HG02763 (cell line): ENCODE measurements at regions not wholly inside any gene's neighbourhood (a gene's known extent, or its start where the extent isn't known, plus 50 kb on each side); places are given as distances from the start of the nearest gene placed in this dataset.

ENCODE experiments used
- ATAC-seq: cut with Tn5 transposase; IDR thresholded peaks from one replicate; pipeline ENCODE4 v1.9.1; 2021; ENCODE audit warnings: mild to moderate bottlenecking, moderate library complexity; ENCODE audit not compliant: unreplicated experiment

DNA sequence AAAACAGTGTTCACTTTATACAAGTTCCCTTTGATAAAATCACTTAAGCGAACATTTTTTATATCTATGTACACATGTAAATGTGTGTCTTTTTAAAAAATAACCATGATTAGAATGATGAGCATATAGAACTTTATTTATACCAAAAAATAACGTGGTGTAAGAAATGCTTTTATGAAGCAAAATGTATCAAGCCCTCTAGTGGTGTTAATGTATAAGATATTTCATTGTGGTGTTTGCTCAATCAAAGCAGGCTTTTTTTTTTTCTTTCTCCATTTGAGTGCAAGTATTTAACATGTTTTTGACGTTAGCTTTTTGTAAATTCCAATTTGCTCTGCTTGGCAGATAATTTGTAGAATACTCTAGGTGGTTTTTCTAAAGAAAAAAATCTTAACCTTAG is 2092.4 kb upstream of the TENM3 start:
- ATAC-seq: no peak

DNA sequence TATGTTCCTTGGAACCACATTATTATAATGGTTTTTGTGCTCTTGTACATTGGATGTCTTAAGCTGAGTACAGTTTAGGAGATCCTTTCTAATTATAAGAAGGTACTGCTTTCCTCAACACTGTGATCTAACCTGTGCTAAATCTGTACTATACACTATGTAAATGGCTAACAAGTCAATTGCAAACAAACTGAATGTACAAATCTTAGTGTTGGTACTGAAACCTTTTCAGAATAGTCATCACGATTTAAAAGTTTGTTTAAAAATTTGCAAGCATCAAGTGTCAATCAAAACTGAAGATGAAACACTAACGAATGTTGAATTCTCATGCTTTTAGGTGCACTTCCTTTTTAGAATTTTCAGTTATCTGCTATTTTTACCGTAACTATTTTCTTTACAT is 2090.4 kb upstream of the TENM3 start:
- no peak for ATAC-seq

DNA sequence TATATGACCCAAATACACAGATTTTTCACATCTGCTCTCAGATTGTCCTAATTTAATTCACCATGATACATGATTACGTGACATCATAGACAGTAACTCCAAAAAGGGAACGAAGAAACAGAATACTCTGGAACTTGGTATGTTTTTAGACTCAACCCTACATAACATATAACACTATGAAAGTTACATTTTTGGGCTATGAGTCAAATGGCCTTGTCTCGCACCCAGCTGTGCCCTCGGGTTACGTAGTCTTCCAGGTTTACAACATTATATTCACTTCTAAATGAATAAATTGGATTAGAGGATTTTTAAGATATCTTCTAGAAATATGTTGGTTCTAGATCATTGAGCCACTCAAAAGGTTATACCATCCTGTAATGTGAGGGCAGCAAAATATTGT is 2089.6 kb upstream of the TENM3 start:
- ATAC-seq: no peak

DNA sequence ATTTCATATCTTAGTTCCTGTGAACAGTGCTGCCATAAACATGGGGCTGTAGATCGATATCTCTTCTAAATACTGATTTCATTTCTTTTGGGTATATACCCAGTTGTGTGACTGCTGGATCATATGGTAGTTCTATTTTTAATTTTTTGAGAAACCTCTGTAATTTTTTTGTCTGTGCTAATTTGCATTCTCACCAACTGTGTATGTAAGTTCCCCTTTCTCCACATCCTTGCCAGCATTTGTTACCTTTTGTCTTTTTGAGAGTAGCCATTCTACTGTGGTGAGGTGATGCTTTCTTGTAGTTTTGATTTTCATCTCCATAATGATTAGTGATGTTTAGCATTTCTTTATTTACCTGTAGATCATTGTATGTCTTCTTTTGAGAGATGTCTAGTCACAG is 2086.5 kb upstream of the TENM3 start:
- no peak for ATAC-seq

DNA sequence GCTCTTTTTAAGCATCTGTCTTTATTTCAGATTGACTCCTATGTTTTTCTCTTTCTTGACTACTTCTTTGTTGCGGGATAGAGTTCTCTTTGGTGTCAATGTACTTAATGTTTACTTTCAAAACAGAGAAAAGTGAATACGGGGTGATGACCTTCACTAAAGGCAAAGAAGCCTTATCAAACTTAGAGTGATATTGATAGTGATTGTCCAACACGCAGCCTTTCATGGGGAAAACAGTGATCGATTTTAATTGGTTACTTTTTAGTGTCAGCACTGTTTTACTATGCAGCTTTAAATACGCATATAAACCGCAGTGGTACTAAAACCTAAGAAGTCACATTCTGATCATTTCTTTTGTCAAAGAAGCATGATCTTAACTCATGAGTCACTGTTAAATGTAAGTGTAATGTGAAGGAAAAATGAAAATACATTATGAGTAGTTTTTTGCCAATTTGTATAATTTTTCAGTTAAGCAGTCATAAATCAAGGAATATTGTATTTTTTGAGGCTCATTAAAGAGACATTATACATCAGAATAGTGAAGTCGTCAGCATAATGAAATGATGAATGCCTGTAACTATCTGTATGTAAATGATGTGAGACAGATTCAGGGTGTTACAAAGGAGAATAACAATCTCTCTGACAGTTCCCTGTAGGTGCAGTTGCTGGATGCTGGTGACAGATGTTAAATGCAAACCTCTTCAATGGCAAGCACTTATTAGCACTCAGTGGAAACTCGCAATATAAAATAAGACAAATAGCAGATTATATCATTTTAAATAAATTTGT is 2082.8 kb upstream of the TENM3 start:
- ATAC-seq: no peak

DNA sequence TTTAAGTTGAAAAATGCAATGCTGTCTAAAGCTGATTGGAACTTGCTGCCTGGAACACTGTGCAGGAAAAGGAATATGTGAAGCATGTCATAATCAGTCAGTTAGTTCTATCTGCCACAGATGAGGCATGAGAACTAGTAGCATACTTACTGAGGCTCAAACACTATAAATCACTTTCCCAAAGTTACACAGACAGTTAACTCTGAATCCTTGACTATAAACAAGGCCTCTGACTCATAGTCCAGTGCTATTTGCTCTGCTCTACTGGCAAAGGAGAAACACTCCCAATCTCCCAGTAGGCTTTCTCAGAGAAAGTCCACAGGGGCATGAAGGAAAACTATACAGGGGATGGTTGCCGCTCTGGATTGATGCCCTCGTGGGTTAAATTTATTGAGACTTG is 2078.4 kb upstream of the TENM3 start:
- no peak for ATAC-seq

DNA sequence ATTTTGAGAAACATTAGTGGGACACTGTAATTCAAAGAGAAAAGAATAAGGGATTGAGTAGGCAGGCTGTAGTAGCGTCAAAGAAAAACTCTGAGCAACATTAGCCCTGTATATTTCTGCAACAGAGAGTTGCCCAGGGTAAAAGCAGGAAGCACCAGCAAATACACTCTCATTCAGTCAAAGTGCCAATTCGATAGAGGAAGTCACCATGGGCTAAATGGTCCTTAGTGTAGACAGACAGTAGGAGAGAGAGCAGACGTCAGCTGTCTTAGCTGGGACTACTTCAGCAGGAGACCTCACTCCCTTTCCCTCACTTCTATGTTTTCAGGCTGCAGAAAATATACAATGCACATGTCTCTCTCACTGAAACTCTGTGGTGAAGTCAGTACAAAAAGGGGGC is 2073.8 kb upstream of the TENM3 start:
- no peak for ATAC-seq

DNA sequence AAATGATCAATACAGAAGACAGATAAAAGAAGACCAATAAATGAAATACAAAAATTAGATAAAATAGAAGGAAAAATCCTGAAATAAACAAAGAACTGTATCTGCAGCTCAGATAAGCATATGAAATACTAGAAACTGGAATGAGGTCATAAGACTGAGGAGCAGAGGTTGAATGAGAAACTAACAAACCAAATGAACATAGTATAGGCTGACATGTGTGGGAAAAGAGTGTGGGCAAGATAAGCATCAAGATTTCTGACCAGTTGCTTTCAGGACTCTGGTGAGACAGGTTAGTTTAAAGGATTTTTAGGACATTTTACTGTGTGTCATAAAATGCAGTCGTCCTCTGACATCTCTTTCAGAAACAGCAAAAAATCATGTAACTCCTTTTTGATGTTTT is 2073.2 kb upstream of the TENM3 start:
- no peak for ATAC-seq

DNA sequence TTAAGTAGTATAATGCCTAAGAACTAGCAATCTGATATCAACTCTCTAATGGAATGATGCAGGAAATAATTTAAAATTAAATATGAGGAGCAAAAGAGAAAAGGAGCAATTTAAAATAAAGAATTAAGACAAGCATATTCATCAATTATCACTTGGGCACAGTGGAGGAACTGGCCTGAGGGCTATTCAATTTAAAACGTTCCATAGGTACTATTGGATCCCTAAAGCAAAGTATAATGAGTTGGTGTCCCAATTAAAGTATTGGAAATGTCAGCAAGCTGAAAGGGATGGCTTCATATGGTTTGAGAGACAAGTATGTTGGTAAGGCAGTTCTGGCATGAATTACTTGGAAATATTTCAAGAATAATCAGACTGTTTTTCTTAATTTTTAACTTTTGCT is 2064.1 kb upstream of the TENM3 start:
- ATAC-seq: no peak

DNA sequence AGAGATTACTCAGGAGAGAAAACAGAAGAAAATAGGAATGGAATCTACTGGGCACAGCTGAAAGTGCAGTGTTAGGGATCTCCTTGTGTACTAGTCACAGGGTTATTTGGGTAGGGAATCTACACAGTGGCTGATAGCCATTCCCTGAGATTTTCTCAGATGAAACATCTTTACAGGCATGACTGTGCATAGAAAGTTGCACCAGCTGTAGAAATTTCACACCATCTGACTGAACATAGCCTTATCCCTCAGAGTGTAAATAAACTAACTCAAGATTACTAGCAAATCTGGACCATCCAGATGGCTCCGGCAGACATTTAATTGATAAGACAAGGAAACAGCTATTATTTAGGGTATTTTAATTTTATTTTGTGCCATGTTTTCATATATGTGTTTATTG is 2053.5 kb upstream of the TENM3 start:
- ATAC-seq: no peak

DNA sequence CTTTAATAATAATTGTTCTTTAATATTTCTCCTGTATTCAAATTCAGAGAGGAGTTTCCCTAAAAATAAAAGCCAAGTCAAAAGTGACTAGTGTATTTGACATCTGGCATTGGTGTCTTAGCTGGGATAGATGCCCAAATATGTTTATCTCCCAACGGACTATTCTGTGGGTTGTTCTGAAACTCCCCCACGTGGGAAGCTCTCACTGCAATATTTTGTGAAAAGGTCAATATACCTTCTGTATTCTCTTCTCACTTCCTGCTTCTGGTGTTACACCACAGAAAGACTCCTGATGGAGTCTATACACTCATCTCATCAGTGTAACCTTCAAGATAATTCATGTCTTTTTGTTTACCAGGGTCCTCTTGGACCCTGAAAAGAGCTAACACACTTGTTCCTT is 2052.8 kb upstream of the TENM3 start:
- ATAC-seq: peak; percentile 69

DNA sequence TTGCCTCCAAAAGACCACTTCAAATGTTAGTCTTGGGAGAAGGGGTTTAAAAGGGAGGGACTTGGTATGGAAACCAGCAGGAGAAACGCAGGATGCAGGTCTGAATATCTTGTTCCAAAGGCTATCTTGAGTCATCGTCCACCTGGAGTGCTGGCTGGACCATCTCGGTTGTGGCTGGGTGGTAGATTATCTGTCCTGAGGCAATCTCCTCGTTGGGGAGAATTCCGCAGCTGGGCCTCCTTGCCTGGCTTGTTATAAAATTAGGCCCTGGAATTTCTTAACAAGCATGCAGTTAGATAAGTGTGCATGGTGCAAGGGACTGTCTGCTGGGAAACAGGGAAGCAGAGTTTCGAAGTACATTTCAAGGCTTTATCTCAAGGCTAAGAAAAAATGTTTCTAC is 2045.7 kb upstream of the TENM3 start:
- no peak for ATAC-seq

DNA sequence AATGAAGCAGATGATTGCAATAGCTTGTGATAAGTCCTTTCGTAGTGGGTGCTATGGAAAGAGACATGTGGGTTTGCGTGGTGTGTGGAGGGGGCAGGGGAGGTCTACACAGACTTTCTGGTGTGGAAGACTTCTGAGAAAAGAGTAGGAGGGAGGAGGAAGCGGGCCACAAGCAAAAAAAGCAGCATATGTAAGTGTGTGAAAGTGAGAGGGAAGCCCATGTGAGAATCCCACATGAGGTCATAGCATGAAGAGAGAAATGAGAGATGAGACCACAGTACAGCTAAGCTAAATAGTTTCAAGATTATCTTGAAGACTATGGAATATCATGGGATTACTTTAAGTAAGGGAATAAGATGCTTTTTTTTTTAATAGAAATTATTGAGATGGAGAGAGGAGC is 2039.9 kb upstream of the TENM3 start:
- peak; percentile 87 for ATAC-seq

DNA sequence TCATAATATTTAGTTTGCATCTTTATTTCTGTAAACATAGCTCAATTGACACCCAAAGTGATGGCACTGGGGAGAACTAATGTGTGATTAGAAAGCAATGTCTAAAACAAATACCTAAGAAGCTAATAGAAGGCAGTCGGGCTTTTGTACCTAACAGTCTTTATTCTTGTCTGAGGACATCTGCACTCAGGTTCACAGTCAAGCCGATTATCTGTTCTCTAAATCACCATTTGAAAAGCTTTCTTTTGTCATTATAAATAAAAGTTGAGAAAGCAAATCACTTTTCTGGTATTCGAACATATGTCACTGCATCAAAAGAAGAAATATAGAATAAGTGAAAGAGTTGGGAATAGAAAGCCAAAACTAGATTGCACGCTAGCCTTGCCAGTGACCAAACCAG is 2037.9 kb upstream of the TENM3 start:
- ATAC-seq: no peak

DNA sequence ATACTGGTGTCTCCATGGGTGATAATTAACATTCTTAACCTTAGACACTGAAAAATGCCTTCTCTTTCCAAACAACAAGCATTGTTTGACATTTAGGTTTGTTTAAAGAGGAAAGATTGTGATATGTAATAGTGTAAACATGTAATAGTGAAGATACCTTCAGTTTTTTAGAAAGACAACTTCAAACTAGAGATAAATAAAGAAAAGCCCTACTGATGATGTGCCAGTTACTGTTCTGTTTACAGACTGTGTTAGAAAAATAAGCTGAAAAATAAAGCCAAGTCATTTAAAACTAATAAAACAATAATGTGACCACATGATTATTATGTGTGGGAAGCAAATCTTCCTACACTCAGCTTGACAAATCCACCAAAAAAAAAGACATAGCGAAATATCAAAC is 2035.3 kb upstream of the TENM3 start:
- ATAC-seq: no peak

DNA sequence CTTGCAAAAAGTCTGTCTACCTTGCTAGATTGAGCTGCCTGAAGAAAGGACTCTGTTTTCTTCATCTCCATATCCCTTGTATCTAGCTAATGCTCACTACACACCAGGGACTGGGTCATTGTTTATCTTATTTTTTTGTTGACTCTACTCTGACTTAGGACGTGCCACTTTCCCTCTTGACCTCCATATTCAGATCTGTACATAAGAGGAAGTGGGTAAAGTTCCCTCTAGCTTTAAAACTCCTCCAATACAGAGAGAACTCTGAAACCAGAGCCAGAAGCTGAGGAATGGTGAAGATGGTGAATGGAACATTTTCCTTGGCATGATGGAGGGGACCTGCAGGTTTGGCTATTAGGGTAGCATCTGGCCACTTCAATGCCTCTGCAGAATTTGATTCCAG is 2026.1 kb upstream of the TENM3 start:
- no peak for ATAC-seq

DNA sequence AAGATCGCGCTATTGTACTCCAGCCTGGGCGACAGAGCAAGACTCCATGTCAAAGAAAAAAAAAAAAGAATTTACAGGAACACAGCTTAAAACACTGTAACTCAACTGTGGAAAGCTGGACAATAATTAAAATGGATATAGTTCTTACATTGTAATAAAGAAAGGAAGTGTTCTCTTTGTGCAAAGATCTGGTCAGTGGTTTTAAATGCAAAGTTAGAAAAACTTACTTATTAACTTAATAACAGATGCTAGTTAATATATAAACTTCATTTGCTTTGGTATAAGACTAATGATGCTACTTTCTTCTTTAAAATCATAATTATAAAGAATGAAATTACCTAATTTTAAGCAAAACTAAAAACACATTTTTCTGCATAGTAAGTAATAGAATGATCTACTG is 2024.1 kb upstream of the TENM3 start:
- no peak for ATAC-seq

DNA sequence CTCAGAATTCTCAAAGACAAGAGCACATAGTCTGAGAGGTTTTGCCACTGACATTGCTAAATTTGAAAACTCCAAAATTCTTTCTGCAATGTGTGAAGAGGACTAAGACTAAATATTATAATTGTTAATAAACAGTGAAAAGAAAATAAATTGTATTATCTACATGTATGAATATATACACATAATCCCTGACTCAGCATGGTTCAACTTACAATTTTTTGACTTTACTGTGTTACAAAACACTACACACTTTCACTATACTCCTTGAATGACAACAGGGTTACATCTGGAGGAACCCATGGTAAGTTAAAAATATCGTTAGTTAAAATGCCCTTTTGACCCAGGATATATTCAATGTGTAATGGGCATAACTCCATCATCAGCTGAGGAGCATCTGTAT is 2017.2 kb upstream of the TENM3 start:
- ATAC-seq: no peak

DNA sequence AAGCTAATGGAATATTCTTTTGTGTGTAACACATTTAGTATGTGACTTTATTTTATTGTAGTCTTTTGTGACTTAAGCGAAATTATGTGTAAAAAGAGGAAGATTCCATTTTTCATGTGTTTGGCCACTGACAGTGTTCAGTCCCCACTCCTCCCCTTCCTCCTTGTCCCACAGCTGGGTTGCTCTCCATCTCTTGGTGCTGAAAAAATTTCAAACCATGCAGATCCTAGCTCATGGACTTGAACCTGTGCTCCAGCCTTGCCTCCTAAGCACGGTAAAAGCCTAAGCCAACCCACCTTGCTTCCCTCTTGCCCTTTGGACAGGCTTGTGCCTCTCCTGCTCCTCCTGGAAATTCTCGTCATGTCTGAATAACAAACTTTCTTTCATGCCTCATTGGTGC is 2008.5 kb upstream of the TENM3 start:
- ATAC-seq: no peak

DNA sequence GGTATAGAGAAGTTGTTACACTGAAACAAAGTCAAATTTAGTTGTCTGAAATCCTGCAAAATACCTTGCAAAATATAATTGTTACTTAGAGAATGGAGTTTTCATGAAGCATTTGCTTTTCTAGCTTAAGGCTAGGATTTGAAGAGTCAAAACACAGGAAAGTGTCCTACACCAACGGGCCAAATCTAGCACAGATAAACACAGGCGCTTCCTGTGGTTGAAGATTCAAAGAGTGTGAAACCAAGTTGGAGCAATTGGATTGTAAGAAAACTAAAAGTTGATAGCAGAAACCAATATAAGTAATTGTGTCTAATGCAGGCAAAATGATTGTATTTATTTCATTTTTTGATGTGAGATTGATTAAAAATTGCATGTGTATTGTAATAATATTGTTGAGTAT is 2002.5 kb upstream of the TENM3 start:
- ATAC-seq: no peak

DNA sequence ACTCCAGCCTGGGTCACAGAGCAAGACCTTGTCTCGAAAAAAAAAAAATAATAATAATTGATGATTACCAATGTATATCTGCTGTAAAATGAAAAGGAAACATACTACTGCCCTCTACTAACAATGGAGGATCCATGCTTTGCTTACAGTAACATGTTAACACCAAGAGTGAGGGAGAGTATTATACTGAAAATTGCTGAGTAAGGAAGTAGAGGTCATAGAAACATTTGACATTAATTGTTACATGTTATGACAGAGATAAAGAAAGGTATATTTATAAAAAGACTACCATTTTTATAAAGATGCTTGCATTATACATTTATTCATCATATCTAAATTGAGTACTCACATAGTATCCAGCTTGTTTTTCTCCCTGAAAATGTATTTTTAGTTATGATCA is 1989.8 kb upstream of the TENM3 start:
- no peak for ATAC-seq

DNA sequence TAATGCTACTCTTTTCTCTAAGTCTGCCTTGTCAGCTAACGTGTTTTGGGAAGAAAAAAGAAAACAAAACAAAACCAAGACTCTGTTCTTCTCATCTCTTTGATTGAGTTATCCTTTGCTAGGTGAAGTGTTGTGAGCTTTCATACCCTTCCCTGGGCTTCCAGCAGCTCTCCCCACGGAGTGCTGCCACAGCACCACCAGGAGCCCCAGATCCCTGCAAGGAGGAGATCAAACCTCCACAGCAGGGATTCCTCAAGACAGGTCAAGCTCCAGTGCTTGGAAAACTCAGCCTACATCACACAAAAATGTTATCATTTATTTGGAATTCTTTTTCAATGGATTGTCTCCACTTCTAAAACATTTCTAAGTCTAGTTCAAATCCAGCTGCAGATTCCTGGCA is 1981.9 kb upstream of the TENM3 start:
- no peak for ATAC-seq

DNA sequence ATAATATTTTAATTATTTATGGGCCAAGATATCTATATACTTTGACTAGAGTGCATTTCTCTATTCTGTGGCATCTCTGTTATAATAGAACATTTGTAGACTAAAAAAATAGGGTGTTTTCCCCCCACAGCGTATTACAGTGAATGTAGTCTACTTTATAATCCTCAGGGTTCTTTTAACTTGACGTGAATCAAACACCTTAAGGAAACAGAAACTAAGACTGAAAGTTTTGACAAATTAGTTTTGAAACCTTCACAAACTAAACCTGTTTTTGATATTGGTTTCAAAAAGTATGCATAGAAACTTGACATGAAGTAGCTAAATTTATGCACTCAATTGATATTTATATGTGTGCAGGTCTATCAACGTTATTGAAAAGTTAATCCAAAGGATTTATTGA is 1963.1 kb upstream of the TENM3 start:
- ATAC-seq: peak; percentile 63
